ENCODE measurements at regions not wholly inside any gene's neighbourhood (a gene's known extent, or its start where the extent isn't known, plus 50 kb on each side); places are given as distances from the start of the nearest gene placed in this dataset.

- H4K20me1 ChIP-seq (replicated peaks in 1 of 2; ENCODE audit: control insufficient read depth in 1 of 2, insufficient read depth in 2 of 2, low read length in 2 of 2) = no peaks in the 10 kb centered on the region
- no peak overlapping the region for H3K23ac ChIP-seq (ENCODE audit: insufficient read length)
- no peak overlapping the region for H2BK20ac ChIP-seq (ENCODE audit: low read length)
- H4K91ac ChIP-seq (replicated peaks; ENCODE audit: insufficient read length, low read length) = no peak overlapping the region
- H3K27ac ChIP-seq (ENCODE audit: low read depth, low read length) = no peak overlapping the region
- H3K27me3 ChIP-seq (replicated peaks in 1 of 4; ENCODE audit: control insufficient read depth in 3 of 4, extremely low read depth in 1 of 4, insufficient read depth in 3 of 4, low read length in 3 of 4) = peaks cover 0 to 1% (median 0%) of the 10 kb centered on the region in 4 experiments; a peak in 1 of 7 replicates
- no peak overlapping the region for H2BK5ac ChIP-seq (ENCODE audit: low read depth, low read length)
- WGBS, 2 experiments (ENCODE audit: extremely low coverage in 1 of 2, insufficient coverage in 1 of 2, insufficient read length in 1 of 2, insufficient replicate concordance in 2 of 2, low coverage in 1 of 2, low lambda C conversion rate in 2 of 2, missing lambda C conversion rate in 1 of 2) = 99% methylated on average over 4 of the region's 4 CpGs; no CpG with 5 or more reads in 1 of the 2 experiments
- CTCF ChIA-PET (ENCODE audit: partially characterized antibody) = no interaction called here
- no peaks in the 10 kb centered on the region for H3K4me1 ChIP-seq (replicated peaks in 1 of 4; ENCODE audit: control insufficient read depth in 3 of 4, insufficient read depth in 4 of 4, low read length in 3 of 4)
- H3K4me3 ChIP-seq (ENCODE audit: extremely low read depth in 1 of 4, insufficient read depth in 2 of 4, low read depth in 3 of 4, low read length in 4 of 4) = no peak overlapping the region
- no peak overlapping the region for H2AK5ac ChIP-seq (ENCODE audit: low read depth, low read length)
- no peaks in the 10 kb centered on the region for H3K9me3 ChIP-seq (ENCODE audit: insufficient read depth in 2 of 2, low read depth in 1 of 2, low read length in 1 of 2)
- H3K79me2 ChIP-seq (ENCODE audit: control insufficient read depth in 1 of 2, insufficient read depth in 2 of 2, low read length in 2 of 2) = no peaks in the 10 kb centered on the region
- no peak overlapping the region for H3K4me2 ChIP-seq (ENCODE audit: insufficient read depth in 1 of 2, low read depth in 2 of 2, low read length in 2 of 2)
- H4K5ac ChIP-seq (ENCODE audit: insufficient read length, low read depth, low read length) = no peak overlapping the region
- no peaks in the 10 kb centered on the region for H3K36me3 ChIP-seq (ENCODE audit: control insufficient read depth in 2 of 4, insufficient read depth in 4 of 4, low read length in 3 of 4)
- no peaks in the 10 kb centered on the region for H3K79me1 ChIP-seq (ENCODE audit: low read depth, low read length)
- H2AFZ ChIP-seq (ENCODE audit: low read length) = no peak overlapping the region
- TF ChIP-seq NANOG (IDR thresholded peaks at IDR 0.05; ENCODE audit: insufficient read depth, low read depth, low read length, poor library complexity, severe bottlenecking) (no peak), CHD2 (IDR thresholded peaks at IDR 0.05; ENCODE audit: low read length) (no peak), CHD1 (IDR thresholded peaks at IDR 0.05; ENCODE audit: low read depth, low read length) (no peak), YY1 (IDR thresholded peaks at IDR 0.05; ENCODE audit: low read depth, low read length) (no peak), NRF1 (IDR thresholded peaks at IDR 0.05; ENCODE audit: low read depth, low read length) (no peak), POU5F1 (IDR thresholded peaks at IDR 0.05; ENCODE audit: low read depth, low read length) (no peak), ATF2 (IDR thresholded peaks at IDR 0.05; ENCODE audit: low read length) (no peak)
- FAIRE-seq = no peak
- H2BK12ac ChIP-seq (ENCODE audit: low read depth, low read length) = no peak overlapping the region
- POLR2A ChIA-PET (ENCODE audit: partially characterized antibody) = no interaction called here
- H3K4ac ChIP-seq (replicated peaks; ENCODE audit: insufficient read length, low read depth, low read length) = no peak overlapping the region
- H4K8ac ChIP-seq (ENCODE audit: extremely low read depth, insufficient read depth, low read length) = no peak overlapping the region
- no peak overlapping the region for H3K14ac ChIP-seq (ENCODE audit: insufficient read length)
- H3K56ac ChIP-seq (replicated peaks; ENCODE audit: insufficient read length, low read depth, low read length) = no peak overlapping the region
- H2BK120ac ChIP-seq (replicated peaks; ENCODE audit: low read depth, low read length) = no peak overlapping the region
- no peak for DNase-seq (ENCODE audit: low read depth in 1 of 2, low spot score in 2 of 2)
- H3K23me2 ChIP-seq (ENCODE audit: low read depth, low read length) = no peaks in the 10 kb centered on the region; the same call in 1 of the 2 replicates
- no peak overlapping the region for H3K18ac ChIP-seq (ENCODE audit: extremely low read depth, low read length)
- H2BK15ac ChIP-seq (ENCODE audit: low read length) = no peak overlapping the region
- H3K9ac ChIP-seq (replicated peaks in 1 of 4; ENCODE audit: extremely low read depth in 1 of 4, low read depth in 3 of 4, low read length in 3 of 4) = no peak overlapping the region
Observed at GRCh38 chr18:41657189-41657588, 297.8 kb upstream of the PIK3C3 start.

Measured in H1 (cell line).